Testis (tissue), 2 donors: ENCODE measurements at regions not wholly inside any gene's neighbourhood (a gene's known extent, or its start where the extent isn't known, plus 50 kb on each side); places are given as distances from the start of the nearest gene placed in this dataset.

ENCODE experiments used
- DNase-seq: peaks from one replicate; pipeline ENCODE4 v3.0.0-alpha.2; 2019
- H3K27ac ChIP-seq, 2 donors: fragments of 200-600 bp; sonication (generic); one replicate each; pipeline ENCODE4 v1.5.1; 2019
- H3K27me3 ChIP-seq: fragments of 200-600 bp; sonication (generic); one replicate; pipeline ENCODE4 v1.5.1; 2019
- H3K36me3 ChIP-seq: fragments of 200-600 bp; sonication (generic); one replicate; pipeline ENCODE4 v1.5.1; 2017; ENCODE audit warnings: low read depth; ENCODE audit errors: missing control alignments
- H3K4me1 ChIP-seq: fragments of 200-600 bp; sonication (generic); one replicate; pipeline ENCODE4 v1.5.1; 2019
- H3K4me3 ChIP-seq, 2 donors: fragments of 200-600 bp; sonication (generic); one replicate each; pipeline ENCODE4 v1.5.1; 2017 to 2019
- H3K9me3 ChIP-seq: fragments of 200-600 bp; sonication (generic); one replicate; pipeline ENCODE4 v1.5.1; 2017
- CTCF ChIP-seq, 3 experiments: fragments of 450-650 bp in 2 of 3; fragments of 200-600 bp in 1 of 3; sonication (generic) in 1 of 3; IDR thresholded peaks; one replicate each; pipeline ENCODE4 v1.5.1; 2016 to 2019; ENCODE audit warnings: antibody characterized with exemption in 3 of 3, mild to moderate bottlenecking in 2 of 3, moderate library complexity in 1 of 3
- POLR2A ChIP-seq: fragments of 450-650 bp; IDR thresholded peaks from one replicate; pipeline ENCODE4 v1.6.1; 2017; ENCODE audit warnings: antibody characterized with exemption, mild to moderate bottlenecking, moderate library complexity
- WGBS, 2 donors: methylation state at CpG; one replicate each; pipeline ENCODE4 v1.1.5; 2018; 5-methylcytosine and 5-hydroxymethylcytosine counted together
- intact Hi-C: fragments of 100-400 bp; cut with DNase I; formaldehyde crosslinking; loops from one replicate; pipeline ENCODE4 v1.15.1; 2023; ENCODE audit warnings: low total_unique reads

GRCh38 chr2:196380575-196380974 is 209.2 kb upstream of the STK17B start:
- no peaks in the 10 kb centered on the region for H3K4me1 ChIP-seq
- DNase-seq = no peak
- H3K27ac ChIP-seq = no peak overlapping the region
- TF ChIP-seq POLR2A (no peak), CTCF (IDR thresholded peaks at IDR 0.05) (no peak)
- intact Hi-C loops = no loop called here
- 62 to 65% methylated on average over 3 of the region's 3 CpGs for WGBS, 2 donors
- no peaks in the 10 kb centered on the region for H3K9me3 ChIP-seq
- H3K36me3 ChIP-seq = no peaks in the 10 kb centered on the region
- no peak overlapping the region for H3K4me3 ChIP-seq
- H3K27me3 ChIP-seq = no peaks in the 10 kb centered on the region

- no peaks in the 10 kb centered on the region for H3K4me1 ChIP-seq
- H3K27me3 ChIP-seq = no peaks in the 10 kb centered on the region
- no peak for TF ChIP-seq POLR2A
- TF ChIP-seq CTCF (IDR thresholded peaks at IDR 0.05) = no peak
- intact Hi-C loops = no loop called here
- DNase-seq = no peak
- WGBS, 2 donors = 78 to 86% methylated on average over 3 of the region's 3 CpGs
- no peaks in the 10 kb centered on the region for H3K9me3 ChIP-seq
- H3K4me3 ChIP-seq = no peak overlapping the region
- H3K36me3 ChIP-seq = no peaks in the 10 kb centered on the region
- H3K27ac ChIP-seq = no peak overlapping the region
Observed at GRCh38 chr2:196381464-196381863, 210.1 kb upstream of the STK17B start.

- no peaks in the 10 kb centered on the region for H3K27me3 ChIP-seq
- intact Hi-C loops = no loop called here
- WGBS, 2 donors = 92 to 93% methylated on average over 2 of the region's 2 CpGs
- H3K27ac ChIP-seq = no peak overlapping the region
- H3K36me3 ChIP-seq = no peaks in the 10 kb centered on the region
- no peak for DNase-seq
- no peaks in the 10 kb centered on the region for H3K9me3 ChIP-seq
- no peak overlapping the region for H3K4me3 ChIP-seq
- no peaks in the 10 kb centered on the region for H3K4me1 ChIP-seq
- TF ChIP-seq POLR2A (no peak), CTCF (IDR thresholded peaks at IDR 0.05) (no peak)
Observed at GRCh38 chr2:196383799-196384198, 212.4 kb upstream of the STK17B start.

GRCh38 chr2:196384729-196385128 is 213.4 kb upstream of the STK17B start:
- Histone ChIP-seq H3K36me3 (no peaks in the 10 kb centered on the region), H3K9me3 (no peaks in the 10 kb centered on the region), H3K27ac (no peak overlapping the region), H3K4me3 (no peak overlapping the region), H3K4me1 (no peaks in the 10 kb centered on the region), H3K27me3 (no peaks in the 10 kb centered on the region)
- DNase-seq = no peak
- intact Hi-C loops = no loop called here
- TF ChIP-seq POLR2A (no peak), CTCF (IDR thresholded peaks at IDR 0.05) (no peak)
- whole genome bisulfite sequencing, 2 donors = 92 to 100% methylated on average over 1 of the region's 1 CpG

GRCh38 chr2:196389670-196390069 is 218.3 kb upstream of the STK17B start:
- H3K27me3 ChIP-seq = no peaks in the 10 kb centered on the region
- no peaks in the 10 kb centered on the region for H3K36me3 ChIP-seq
- H3K9me3 ChIP-seq = no peaks in the 10 kb centered on the region
- no peak overlapping the region for H3K27ac ChIP-seq
- no peaks in the 10 kb centered on the region for H3K4me1 ChIP-seq
- DNase-seq = no peak
- no peak overlapping the region for H3K4me3 ChIP-seq
- intact Hi-C loops = no loop called here
- TF ChIP-seq POLR2A (no peak), CTCF (IDR thresholded peaks at IDR 0.05) (no peak)
